GM23338 (cell line): ENCODE measurements at regions not wholly inside any gene's neighbourhood (a gene's known extent, or its start where the extent isn't known, plus 50 kb on each side); places are given as distances from the start of the nearest gene placed in this dataset.

ENCODE experiments used
- ATAC-seq: fragments of 200-7000 bp; cut with Tn5 transposase; 3 replicates; pipeline ENCODE4 v1.9.1; 2020
- DNase-seq: peaks from one replicate; pipeline ENCODE4 v3.0.0-alpha.2; 2015; ENCODE audit warnings: low spot score
- H2AFZ ChIP-seq: fragments of 200-600 bp; sonication (generic); 2 replicates; pipeline ENCODE4 v1.8.0; 2016; ENCODE audit warnings: antibody characterized with exemption, mild to moderate bottlenecking, moderate library complexity
- H3F3A ChIP-seq: fragments of 200-600 bp; sonication (generic); replicated peaks from 2 replicates; pipeline ENCODE4 v1.8.0; 2017; ENCODE audit warnings: antibody characterized with exemption, mixed run types, low read depth
- H3K27ac ChIP-seq: fragments of 200-600 bp; sonication (generic); 2 replicates; pipeline ENCODE4 v1.6.1; 2016; ENCODE audit warnings: low read depth
- H3K27me3 ChIP-seq: fragments of 200-600 bp; sonication (generic); 2 replicates; pipeline ENCODE4 v1.8.0; 2016; ENCODE audit warnings: mild to moderate bottlenecking, mixed run types, moderate library complexity; ENCODE audit not compliant: insufficient read depth
- H3K36me3 ChIP-seq: fragments of 200-600 bp; sonication (generic); 2 replicates; pipeline ENCODE4 v1.8.0; 2016; ENCODE audit warnings: mild to moderate bottlenecking; ENCODE audit not compliant: insufficient read depth
- H3K4me1 ChIP-seq: fragments of 200-600 bp; sonication (generic); 2 replicates; pipeline ENCODE4 v1.8.0; 2016; ENCODE audit warnings: mild to moderate bottlenecking, moderate library complexity; ENCODE audit not compliant: insufficient read depth
- H3K4me2 ChIP-seq: fragments of 200-600 bp; sonication (generic); 2 replicates; pipeline ENCODE4 v1.7.1; 2017; ENCODE audit warnings: mixed run types
- H3K4me3 ChIP-seq: fragments of 200-600 bp; sonication (generic); 2 replicates; pipeline ENCODE4 v1.6.1; 2016; ENCODE audit warnings: mixed run types
- H3K79me2 ChIP-seq: fragments of 200-600 bp; sonication (generic); replicated peaks from 2 replicates; pipeline ENCODE4 v1.8.0; 2017; ENCODE audit warnings: mild to moderate bottlenecking; ENCODE audit not compliant: insufficient read depth
- H3K9me2 ChIP-seq: fragments of 200-600 bp; sonication (generic); 2 replicates; pipeline ENCODE4 v1.8.0; 2017; ENCODE audit not compliant: insufficient read depth
- H4K20me1 ChIP-seq: fragments of 200-600 bp; sonication (generic); replicated peaks from 2 replicates; pipeline ENCODE4 v1.8.0; 2017; ENCODE audit warnings: mild to moderate bottlenecking; ENCODE audit not compliant: insufficient read depth
- H3K27ac Mint-ChIP-seq: 2 replicates; pipeline ENCODE4 v1.8.0; 2020; ENCODE audit warnings: inconsistent platforms, mild to moderate bottlenecking, moderate library complexity, mixed read lengths
- H3K27me3 Mint-ChIP-seq: 3 replicates; pipeline ENCODE4 v1.8.0; 2022; ENCODE audit warnings: low read depth, mild to moderate bottlenecking, moderate library complexity, mixed read lengths, inconsistent platforms; ENCODE audit not compliant: insufficient read depth, poor library complexity
- H3K36me3 Mint-ChIP-seq: 3 replicates; pipeline ENCODE4 v1.8.0; 2021; ENCODE audit warnings: low read depth, mild to moderate bottlenecking, inconsistent platforms, moderate library complexity, mixed read lengths
- H3K4me1 Mint-ChIP-seq: 3 replicates; pipeline ENCODE4 v1.8.0; 2020; ENCODE audit warnings: mild to moderate bottlenecking, inconsistent platforms, mixed read lengths
- H3K4me3 Mint-ChIP-seq: 3 replicates; pipeline ENCODE4 v1.8.0; 2021; ENCODE audit warnings: moderate library complexity, mild to moderate bottlenecking, inconsistent platforms, mixed read lengths
- H3K9me3 Mint-ChIP-seq: 3 replicates; pipeline ENCODE4 v1.8.0; 2020; ENCODE audit warnings: moderate library complexity, mild to moderate bottlenecking, inconsistent platforms, mixed read lengths
- CREB1 ChIP-seq: fragments of 250-450 bp; sonication (Bioruptor Pico); IDR thresholded peaks from 2 replicates; pipeline ENCODE4 v1.5.0; 2020; ENCODE audit warnings: low read depth, mild to moderate bottlenecking, moderate library complexity
- EZH2 ChIP-seq: fragments of 200-600 bp; sonication (generic); IDR thresholded peaks from one replicate; pipeline ENCODE4 v1.8.0; 2017; ENCODE audit warnings: antibody characterized with exemption, mild to moderate bottlenecking, low read depth; ENCODE audit not compliant: unreplicated experiment
- EZH2phosphoT487 ChIP-seq: fragments of 200-600 bp; sonication (generic); IDR thresholded peaks from one replicate; pipeline ENCODE4 v1.8.1; 2018; ENCODE audit warnings: antibody characterized with exemption; ENCODE audit not compliant: unreplicated experiment
- JUNB ChIP-seq: IDR thresholded peaks from one replicate; pipeline ENCODE4 v1.6.1; 2016; ENCODE audit warnings: antibody characterized with exemption; ENCODE audit not compliant: unreplicated experiment
- NANOG ChIP-seq: IDR thresholded peaks from 2 replicates; pipeline ENCODE4 v1.6.1; 2016; ENCODE audit warnings: antibody characterized with exemption, borderline replicate concordance
- POLR2AphosphoS5 ChIP-seq: IDR thresholded peaks from 2 replicates; pipeline ENCODE4 v1.6.1; 2016; ENCODE audit warnings: antibody characterized with exemption, low read depth
- STAT1 ChIP-seq: IDR thresholded peaks from one replicate; pipeline ENCODE4 v1.6.1; 2016; ENCODE audit warnings: antibody characterized with exemption; ENCODE audit not compliant: unreplicated experiment
- ZNF114 ChIP-seq: fragments of 250-450 bp; sonication (Bioruptor Pico); IDR thresholded peaks from 2 replicates; pipeline ENCODE4 v1.5.0; 2020; ENCODE audit warnings: mild to moderate bottlenecking, moderate library complexity
- ZNF331 ChIP-seq: fragments of 250-450 bp; sonication (Bioruptor Pico); IDR thresholded peaks from 2 replicates; pipeline ENCODE4 v1.5.0; 2020; ENCODE audit warnings: low read depth, mild to moderate bottlenecking, moderate library complexity
- TF ChIP-seq, protein P1 (sequence below): IDR thresholded peaks from 2 replicates; pipeline ENCODE4 v1.6.1; 2016; ENCODE audit warnings: antibody characterized with exemption
- TF ChIP-seq, protein P2 (sequence below), 2 experiments: fragments of 200-600 bp in 1 of 2; sonication (generic) in 1 of 2; conservative IDR thresholded peaks; 2 replicates each; pipeline versions ENCODE4 v1.5.1 to v1.6.1; 2016 to 2017; ENCODE audit warnings: antibody characterized with exemption in 2 of 2, low read depth in 2 of 2, mild to moderate bottlenecking in 2 of 2, moderate library complexity in 1 of 2
- TF ChIP-seq, protein P3 (sequence below): fragments of 250-450 bp; sonication (Bioruptor Pico); IDR thresholded peaks from 2 replicates; pipeline ENCODE4 v1.5.0; 2020; ENCODE audit warnings: mild to moderate bottlenecking, moderate library complexity
- TF ChIP-seq, protein P4 (sequence below): IDR thresholded peaks from one replicate; pipeline ENCODE4 v1.6.1; 2018; ENCODE audit warnings: antibody characterized with exemption; ENCODE audit not compliant: unreplicated experiment

DNA sequence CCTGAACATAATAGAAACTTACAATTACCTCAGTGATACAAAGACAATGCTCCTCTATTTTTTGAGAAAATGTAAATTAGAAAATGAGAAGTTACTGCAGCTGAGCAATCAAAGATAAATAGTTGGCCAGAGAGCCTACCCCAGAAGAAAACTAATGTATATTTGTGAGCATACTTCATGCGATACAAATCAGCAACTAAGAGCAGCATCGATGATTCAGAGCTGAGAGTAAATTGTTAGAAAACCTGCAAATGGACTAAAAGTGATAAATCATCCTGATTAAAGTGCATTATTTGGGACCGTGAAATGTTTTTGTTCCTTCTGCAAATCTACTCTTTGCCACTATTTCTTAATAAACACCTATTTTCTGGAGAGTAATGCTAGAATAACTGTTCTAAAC is 285.7 kb downstream of the PPP1R3A start:
- H3K4me3 Mint-ChIP-seq = no peak overlapping the region
- H3K4me3 ChIP-seq = no peak overlapping the region
- no peaks in the 10 kb centered on the region for H3F3A ChIP-seq
- H3K36me3 ChIP-seq = no peaks in the 10 kb centered on the region
- no peaks in the 10 kb centered on the region for H3K4me1 ChIP-seq
- no peaks in the 10 kb centered on the region for H3K79me2 ChIP-seq
- H2AFZ ChIP-seq = no peak overlapping the region
- no peaks in the 10 kb centered on the region for H3K27me3 Mint-ChIP-seq
- H4K20me1 ChIP-seq = no peaks in the 10 kb centered on the region
- H3K27ac Mint-ChIP-seq = no peak overlapping the region
- no peak for ATAC-seq
- H3K27me3 ChIP-seq = no peaks in the 10 kb centered on the region
- TF ChIP-seq, protein P1, sequence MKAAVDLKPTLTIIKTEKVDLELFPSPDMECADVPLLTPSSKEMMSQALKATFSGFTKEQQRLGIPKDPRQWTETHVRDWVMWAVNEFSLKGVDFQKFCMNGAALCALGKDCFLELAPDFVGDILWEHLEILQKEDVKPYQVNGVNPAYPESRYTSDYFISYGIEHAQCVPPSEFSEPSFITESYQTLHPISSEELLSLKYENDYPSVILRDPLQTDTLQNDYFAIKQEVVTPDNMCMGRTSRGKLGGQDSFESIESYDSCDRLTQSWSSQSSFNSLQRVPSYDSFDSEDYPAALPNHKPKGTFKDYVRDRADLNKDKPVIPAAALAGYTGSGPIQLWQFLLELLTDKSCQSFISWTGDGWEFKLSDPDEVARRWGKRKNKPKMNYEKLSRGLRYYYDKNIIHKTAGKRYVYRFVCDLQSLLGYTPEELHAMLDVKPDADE = no peak
- TF ChIP-seq EZH2 (no peak), POLR2AphosphoS5 (no peak), CREB1 (CRISPR knock-in tag) (no peak), ZNF331 (CRISPR knock-in tag) (no peak), NANOG (no peak), EZH2phosphoT487 (no peak), JUNB (no peak), ZNF114 (CRISPR knock-in tag) (no peak), STAT1 (no peak)
- TF ChIP-seq, protein P2, sequence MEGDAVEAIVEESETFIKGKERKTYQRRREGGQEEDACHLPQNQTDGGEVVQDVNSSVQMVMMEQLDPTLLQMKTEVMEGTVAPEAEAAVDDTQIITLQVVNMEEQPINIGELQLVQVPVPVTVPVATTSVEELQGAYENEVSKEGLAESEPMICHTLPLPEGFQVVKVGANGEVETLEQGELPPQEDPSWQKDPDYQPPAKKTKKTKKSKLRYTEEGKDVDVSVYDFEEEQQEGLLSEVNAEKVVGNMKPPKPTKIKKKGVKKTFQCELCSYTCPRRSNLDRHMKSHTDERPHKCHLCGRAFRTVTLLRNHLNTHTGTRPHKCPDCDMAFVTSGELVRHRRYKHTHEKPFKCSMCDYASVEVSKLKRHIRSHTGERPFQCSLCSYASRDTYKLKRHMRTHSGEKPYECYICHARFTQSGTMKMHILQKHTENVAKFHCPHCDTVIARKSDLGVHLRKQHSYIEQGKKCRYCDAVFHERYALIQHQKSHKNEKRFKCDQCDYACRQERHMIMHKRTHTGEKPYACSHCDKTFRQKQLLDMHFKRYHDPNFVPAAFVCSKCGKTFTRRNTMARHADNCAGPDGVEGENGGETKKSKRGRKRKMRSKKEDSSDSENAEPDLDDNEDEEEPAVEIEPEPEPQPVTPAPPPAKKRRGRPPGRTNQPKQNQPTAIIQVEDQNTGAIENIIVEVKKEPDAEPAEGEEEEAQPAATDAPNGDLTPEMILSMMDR (conservative IDR thresholded peaks at IDR 0.05; ENCODE audit: low read depth in 2 of 2) = no peak
- TF ChIP-seq, protein P3, sequence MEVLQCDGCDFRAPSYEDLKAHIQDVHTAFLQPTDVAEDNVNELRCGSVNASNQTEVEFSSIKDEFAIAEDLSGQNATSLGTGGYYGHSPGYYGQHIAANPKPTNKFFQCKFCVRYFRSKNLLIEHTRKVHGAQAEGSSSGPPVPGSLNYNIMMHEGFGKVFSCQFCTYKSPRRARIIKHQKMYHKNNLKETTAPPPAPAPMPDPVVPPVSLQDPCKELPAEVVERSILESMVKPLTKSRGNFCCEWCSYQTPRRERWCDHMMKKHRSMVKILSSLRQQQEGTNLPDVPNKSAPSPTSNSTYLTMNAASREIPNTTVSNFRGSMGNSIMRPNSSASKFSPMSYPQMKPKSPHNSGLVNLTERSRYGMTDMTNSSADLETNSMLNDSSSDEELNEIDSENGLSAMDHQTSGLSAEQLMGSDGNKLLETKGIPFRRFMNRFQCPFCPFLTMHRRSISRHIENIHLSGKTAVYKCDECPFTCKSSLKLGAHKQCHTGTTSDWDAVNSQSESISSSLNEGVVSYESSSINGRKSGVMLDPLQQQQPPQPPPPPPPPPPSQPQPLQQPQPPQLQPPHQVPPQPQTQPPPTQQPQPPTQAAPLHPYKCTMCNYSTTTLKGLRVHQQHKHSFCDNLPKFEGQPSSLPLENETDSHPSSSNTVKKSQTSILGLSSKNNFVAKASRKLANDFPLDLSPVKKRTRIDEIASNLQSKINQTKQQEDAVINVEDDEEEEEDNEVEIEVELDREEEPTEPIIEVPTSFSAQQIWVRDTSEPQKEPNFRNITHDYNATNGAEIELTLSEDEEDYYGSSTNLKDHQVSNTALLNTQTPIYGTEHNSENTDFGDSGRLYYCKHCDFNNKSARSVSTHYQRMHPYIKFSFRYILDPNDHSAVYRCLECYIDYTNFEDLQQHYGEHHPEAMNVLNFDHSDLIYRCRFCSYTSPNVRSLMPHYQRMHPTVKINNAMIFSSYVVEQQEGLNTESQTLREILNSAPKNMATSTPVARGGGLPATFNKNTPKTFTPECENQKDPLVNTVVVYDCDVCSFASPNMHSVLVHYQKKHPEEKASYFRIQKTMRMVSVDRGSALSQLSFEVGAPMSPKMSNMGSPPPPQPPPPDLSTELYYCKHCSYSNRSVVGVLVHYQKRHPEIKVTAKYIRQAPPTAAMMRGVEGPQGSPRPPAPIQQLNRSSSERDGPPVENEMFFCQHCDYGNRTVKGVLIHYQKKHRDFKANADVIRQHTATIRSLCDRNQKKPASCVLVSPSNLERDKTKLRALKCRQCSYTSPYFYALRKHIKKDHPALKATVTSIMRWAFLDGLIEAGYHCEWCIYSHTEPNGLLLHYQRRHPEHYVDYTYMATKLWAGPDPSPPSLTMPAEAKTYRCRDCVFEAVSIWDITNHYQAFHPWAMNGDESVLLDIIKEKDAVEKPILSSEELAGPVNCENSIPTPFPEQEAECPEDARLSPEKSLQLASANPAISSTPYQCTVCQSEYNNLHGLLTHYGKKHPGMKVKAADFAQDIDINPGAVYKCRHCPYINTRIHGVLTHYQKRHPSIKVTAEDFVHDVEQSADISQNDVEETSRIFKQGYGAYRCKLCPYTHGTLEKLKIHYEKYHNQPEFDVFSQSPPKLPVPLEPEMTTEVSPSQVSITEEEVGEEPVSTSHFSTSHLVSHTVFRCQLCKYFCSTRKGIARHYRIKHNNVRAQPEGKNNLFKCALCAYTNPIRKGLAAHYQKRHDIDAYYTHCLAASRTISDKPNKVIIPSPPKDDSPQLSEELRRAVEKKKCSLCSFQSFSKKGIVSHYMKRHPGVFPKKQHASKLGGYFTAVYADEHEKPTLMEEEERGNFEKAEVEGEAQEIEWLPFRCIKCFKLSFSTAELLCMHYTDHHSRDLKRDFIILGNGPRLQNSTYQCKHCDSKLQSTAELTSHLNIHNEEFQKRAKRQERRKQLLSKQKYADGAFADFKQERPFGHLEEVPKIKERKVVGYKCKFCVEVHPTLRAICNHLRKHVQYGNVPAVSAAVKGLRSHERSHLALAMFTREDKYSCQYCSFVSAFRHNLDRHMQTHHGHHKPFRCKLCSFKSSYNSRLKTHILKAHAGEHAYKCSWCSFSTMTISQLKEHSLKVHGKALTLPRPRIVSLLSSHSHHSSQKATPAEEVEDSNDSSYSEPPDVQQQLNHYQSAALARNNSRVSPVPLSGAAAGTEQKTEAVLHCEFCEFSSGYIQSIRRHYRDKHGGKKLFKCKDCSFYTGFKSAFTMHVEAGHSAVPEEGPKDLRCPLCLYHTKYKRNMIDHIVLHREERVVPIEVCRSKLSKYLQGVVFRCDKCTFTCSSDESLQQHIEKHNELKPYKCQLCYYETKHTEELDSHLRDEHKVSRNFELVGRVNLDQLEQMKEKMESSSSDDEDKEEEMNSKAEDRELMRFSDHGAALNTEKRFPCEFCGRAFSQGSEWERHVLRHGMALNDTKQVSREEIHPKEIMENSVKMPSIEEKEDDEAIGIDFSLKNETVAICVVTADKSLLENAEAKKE (CRISPR knock-in tag) = no peak
- TF ChIP-seq, protein P4, sequence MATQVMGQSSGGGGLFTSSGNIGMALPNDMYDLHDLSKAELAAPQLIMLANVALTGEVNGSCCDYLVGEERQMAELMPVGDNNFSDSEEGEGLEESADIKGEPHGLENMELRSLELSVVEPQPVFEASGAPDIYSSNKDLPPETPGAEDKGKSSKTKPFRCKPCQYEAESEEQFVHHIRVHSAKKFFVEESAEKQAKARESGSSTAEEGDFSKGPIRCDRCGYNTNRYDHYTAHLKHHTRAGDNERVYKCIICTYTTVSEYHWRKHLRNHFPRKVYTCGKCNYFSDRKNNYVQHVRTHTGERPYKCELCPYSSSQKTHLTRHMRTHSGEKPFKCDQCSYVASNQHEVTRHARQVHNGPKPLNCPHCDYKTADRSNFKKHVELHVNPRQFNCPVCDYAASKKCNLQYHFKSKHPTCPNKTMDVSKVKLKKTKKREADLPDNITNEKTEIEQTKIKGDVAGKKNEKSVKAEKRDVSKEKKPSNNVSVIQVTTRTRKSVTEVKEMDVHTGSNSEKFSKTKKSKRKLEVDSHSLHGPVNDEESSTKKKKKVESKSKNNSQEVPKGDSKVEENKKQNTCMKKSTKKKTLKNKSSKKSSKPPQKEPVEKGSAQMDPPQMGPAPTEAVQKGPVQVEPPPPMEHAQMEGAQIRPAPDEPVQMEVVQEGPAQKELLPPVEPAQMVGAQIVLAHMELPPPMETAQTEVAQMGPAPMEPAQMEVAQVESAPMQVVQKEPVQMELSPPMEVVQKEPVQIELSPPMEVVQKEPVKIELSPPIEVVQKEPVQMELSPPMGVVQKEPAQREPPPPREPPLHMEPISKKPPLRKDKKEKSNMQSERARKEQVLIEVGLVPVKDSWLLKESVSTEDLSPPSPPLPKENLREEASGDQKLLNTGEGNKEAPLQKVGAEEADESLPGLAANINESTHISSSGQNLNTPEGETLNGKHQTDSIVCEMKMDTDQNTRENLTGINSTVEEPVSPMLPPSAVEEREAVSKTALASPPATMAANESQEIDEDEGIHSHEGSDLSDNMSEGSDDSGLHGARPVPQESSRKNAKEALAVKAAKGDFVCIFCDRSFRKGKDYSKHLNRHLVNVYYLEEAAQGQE = no peak
- H3K4me1 Mint-ChIP-seq = no peaks in the 10 kb centered on the region
- DNase-seq = no peak
- no peak overlapping the region for H3K27ac ChIP-seq
- peaks cover 3% of the 10 kb centered on the region; the same call in 2 of the 3 replicates for H3K9me3 Mint-ChIP-seq
- H3K4me2 ChIP-seq = no peak overlapping the region
- H3K36me3 Mint-ChIP-seq = no peaks in the 10 kb centered on the region
- no peaks in the 10 kb centered on the region for H3K9me2 ChIP-seq
